GM12891 (cell line): ENCODE measurements at regions not wholly inside any gene's neighbourhood (a gene's known extent, or its start where the extent isn't known, plus 50 kb on each side); places are given as distances from the start of the nearest gene placed in this dataset.

Source experiments
- DNase-seq: peaks from one replicate; pipeline ENCODE4 v3.0.0; 2011; ENCODE audit warnings: low spot score; ENCODE audit not compliant: insufficient read length
- FAIRE-seq: peaks from 2 replicates; lab custom pipeline; 2011; peaks lifted over from hg19 to GRCh38; lab: Jason Lieb, UNC
- PAX5 ChIP-seq: IDR thresholded peaks from 2 replicates; pipeline ENCODE4 v1.6.1; 2011; ENCODE audit warnings: low read length, moderate library complexity, mild to moderate bottlenecking; ENCODE audit not compliant: insufficient read depth, severe bottlenecking
- POLR2A ChIP-seq: IDR thresholded peaks from 2 replicates; pipeline ENCODE4 v1.6.1; 2011; ENCODE audit warnings: low read depth, low read length, control low read depth
- POLR2AphosphoS5 ChIP-seq: IDR thresholded peaks from 2 replicates; pipeline ENCODE4 v1.6.1; 2011; ENCODE audit warnings: low read depth, low read length, control low read depth
- POU2F2 ChIP-seq: IDR thresholded peaks from 2 replicates; pipeline ENCODE4 v1.6.1; 2011; ENCODE audit warnings: low read depth, mild to moderate bottlenecking, control low read depth, low read length, moderate library complexity
- SPI1 ChIP-seq: IDR thresholded peaks from 2 replicates; pipeline ENCODE4 v1.6.1; 2011; ENCODE audit warnings: low read depth, low read length, control low read depth
- TAF1 ChIP-seq: IDR thresholded peaks from 2 replicates; pipeline ENCODE4 v1.6.1; 2011; ENCODE audit warnings: low read depth, low read length, control low read depth

DNA sequence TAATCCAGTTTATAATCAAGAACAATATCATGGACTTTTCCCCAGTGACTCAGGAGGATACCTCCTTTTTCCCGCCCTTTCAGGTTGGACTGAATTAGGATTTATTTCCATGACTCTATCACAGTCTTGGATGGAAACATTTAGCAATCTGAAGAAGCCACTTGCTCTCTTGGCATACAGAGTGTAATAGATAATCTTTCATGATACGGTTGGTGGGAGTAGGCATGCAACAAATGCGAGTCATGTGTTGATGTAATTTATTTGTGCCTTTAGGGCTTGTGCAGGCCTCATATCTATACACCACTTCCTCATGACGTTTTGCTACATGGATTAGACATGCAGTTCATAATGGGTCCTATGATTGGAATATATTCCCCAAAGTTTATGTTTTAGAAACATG lies 54.2 kb upstream of the MCTP2 start:
- DNase-seq, result no peak
- FAIRE-seq, result no peak
- TF ChIP-seq TAF1 (no peak), POU2F2 (no peak), SPI1 (no peak), PAX5 (no peak), POLR2AphosphoS5 (no peak), POLR2A (no peak)

DNA sequence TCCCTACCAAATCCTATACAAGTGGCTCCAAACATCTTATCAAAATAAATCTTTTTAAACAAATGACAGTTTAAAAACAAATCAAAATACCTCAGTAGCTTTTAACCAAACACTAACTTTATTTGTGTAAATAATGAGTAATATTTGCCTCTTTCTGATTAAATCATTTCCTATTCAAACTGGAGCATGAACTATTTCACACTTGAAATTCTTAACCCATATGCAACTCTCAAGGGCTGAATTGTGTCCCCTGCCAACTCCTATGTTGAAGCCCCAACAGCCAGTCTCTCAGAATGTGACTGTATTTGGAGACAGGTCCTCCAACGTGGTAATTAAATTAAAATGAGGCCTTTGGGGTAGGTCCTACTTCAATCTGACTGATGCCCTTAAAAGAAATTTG lies 55.9 kb upstream of the MCTP2 start:
- FAIRE-seq (no peak), DNase-seq (no peak)
- no peak for TF ChIP-seq PAX5
- no peak for TF ChIP-seq POLR2A

GRCh38 chr15:94174399-94174802 lies 57.0 kb upstream of the MCTP2 start:
- FAIRE-seq, result no peak
- no peak for DNase-seq
- TF ChIP-seq POLR2AphosphoS5 (no peak), TAF1 (no peak), SPI1 (no peak), POLR2A (no peak), PAX5 (no peak), POU2F2 (no peak)

GRCh38 chr15:94168250-94168649 lies 63.1 kb upstream of the MCTP2 start:
- DNase-seq (no peak), FAIRE-seq (no peak)
- TF ChIP-seq POLR2AphosphoS5 (no peak), POU2F2 (no peak), PAX5 (no peak), TAF1 (no peak), SPI1 (no peak), POLR2A (no peak)

- FAIRE-seq (no peak), DNase-seq (no peak)
- no peak for TF ChIP-seq PAX5
- TF ChIP-seq SPI1, result no peak
- TF ChIP-seq POLR2AphosphoS5, result no peak
- TF ChIP-seq TAF1, result no peak
- no peak for TF ChIP-seq POLR2A
- no peak for TF ChIP-seq POU2F2
Measured at GRCh38 chr15:94164971-94165370, 66.4 kb upstream of the MCTP2 start.

GRCh38 chr15:94164202-94164807 lies 67.1 kb upstream of the MCTP2 start:
- TF ChIP-seq PAX5 (no peak), POLR2A (no peak), POLR2AphosphoS5 (no peak), SPI1 (no peak), TAF1 (no peak), POU2F2 (no peak)
- FAIRE-seq, result no peak
- DNase-seq, result peak; percentile 22

- FAIRE-seq, result no peak
- no peak for DNase-seq
- TF ChIP-seq POLR2AphosphoS5 (no peak), PAX5 (no peak), POLR2A (no peak), POU2F2 (no peak), SPI1 (no peak), TAF1 (no peak)
Measured at GRCh38 chr15:94162939-94163338, 68.4 kb upstream of the MCTP2 start.

GRCh38 chr15:94154255-94154654 lies 77.1 kb upstream of the MCTP2 start:
- FAIRE-seq (no peak), DNase-seq (no peak)
- TF ChIP-seq SPI1 (no peak), TAF1 (no peak), PAX5 (no peak), POLR2A (no peak), POU2F2 (no peak), POLR2AphosphoS5 (no peak)

DNA sequence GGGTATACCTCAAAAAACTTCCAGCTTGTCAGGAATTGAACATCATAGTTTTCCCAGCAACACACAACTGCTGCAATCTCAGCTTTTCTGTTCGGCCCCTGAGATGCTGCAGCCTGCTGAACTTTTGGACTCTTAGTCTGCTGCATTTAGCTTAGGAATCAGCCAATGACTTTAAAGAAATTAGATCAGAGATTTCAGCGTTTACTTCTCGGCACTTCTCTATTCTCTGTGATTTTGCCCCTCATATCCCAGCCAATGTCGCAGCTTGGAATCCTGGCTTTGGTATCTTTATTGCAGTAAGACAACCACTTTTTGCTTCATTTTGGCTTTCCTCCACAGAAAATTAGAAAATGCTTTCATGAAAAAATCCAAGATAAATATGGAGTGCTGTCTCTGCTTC lies 86.3 kb upstream of the MCTP2 start:
- FAIRE-seq, result no peak
- TF ChIP-seq SPI1, result no peak
- no peak for TF ChIP-seq PAX5
- TF ChIP-seq TAF1, result no peak
- no peak for TF ChIP-seq POU2F2
- TF ChIP-seq POLR2AphosphoS5, result no peak
- TF ChIP-seq POLR2A, result no peak
- DNase-seq, result no peak

DNA sequence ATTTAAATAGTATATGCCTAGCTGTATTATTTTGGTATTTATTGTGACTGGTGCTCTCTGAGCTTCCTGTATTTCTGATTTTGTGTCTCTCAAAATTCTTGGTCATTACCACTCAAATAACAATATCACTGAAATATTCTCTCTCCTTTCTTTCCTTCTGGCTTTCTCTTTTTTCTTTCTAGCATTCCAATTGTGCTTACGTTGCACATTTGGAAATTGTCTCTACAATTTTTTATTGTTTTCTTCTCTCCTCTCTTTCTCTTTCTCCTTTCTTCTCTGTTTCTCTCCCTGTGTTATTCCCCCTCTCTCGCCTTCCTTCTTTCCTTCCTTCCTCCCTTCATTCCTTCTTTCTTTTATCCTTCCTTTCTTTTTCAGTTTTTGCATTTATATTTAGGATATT lies 89.6 kb upstream of the MCTP2 start:
- FAIRE-seq, result no peak

More for the DNA sequence above, 89.6 kb upstream of the MCTP2 start:
- no peak for TF ChIP-seq TAF1
- TF ChIP-seq POLR2A, result no peak
- no peak for TF ChIP-seq SPI1
- no peak for TF ChIP-seq POU2F2
- TF ChIP-seq PAX5, result no peak
- TF ChIP-seq POLR2AphosphoS5, result no peak
- no peak for DNase-seq
